Body of pancreas (tissue), 4 donors: ENCODE measurements at regions not wholly inside any gene's neighbourhood (a gene's known extent, or its start where the extent isn't known, plus 50 kb on each side); places are given as distances from the start of the nearest gene placed in this dataset.

Experiments
- ATAC-seq: fragments of 150-250 bp; one replicate; pipeline ENCODE4 v1.9.1; 2016
- DNase-seq, 4 donors: peaks; one replicate each; pipeline ENCODE4 v3.0.0-alpha.2; 2019
- H3K27ac ChIP-seq, 4 donors: fragments of 200-600 bp; sonication (generic); 1 replicate in 3 of 4; 2 replicates in 1 of 4; pipeline versions ENCODE4 v1.5.1 to v1.6.1; 2016 to 2019; ENCODE audit warnings: mild to moderate bottlenecking in 1 of 4, mixed read lengths in 1 of 4, moderate library complexity in 1 of 4
- H3K27me3 ChIP-seq, 2 donors: fragments of 200-600 bp; sonication (generic); one replicate each; pipeline ENCODE4 v1.6.0; 2016; ENCODE audit warnings: mild to moderate bottlenecking in 1 of 2
- H3K36me3 ChIP-seq, 2 donors: fragments of 200-600 bp; sonication (generic); replicated peaks in 1 of 2; 2 replicates each; pipeline ENCODE4 v1.5.1; 2016; ENCODE audit warnings: low read depth in 2 of 2; ENCODE audit not compliant: insufficient read depth in 1 of 2
- H3K4me1 ChIP-seq: fragments of 200-600 bp; sonication (generic); one replicate; pipeline ENCODE4 v1.6.0; 2016
- H3K4me3 ChIP-seq, 2 donors: fragments of 200-600 bp; sonication (generic); 1 replicate in 1 of 2; 2 replicates in 1 of 2; pipeline ENCODE4 v1.5.1; 2016 to 2019
- H3K9me3 ChIP-seq, 3 donors: fragments of 200-600 bp; sonication (generic); 1 replicate in 2 of 3; 2 replicates in 1 of 3; pipeline ENCODE4 v1.5.1; 2016
- POLR2A ChIP-seq, 3 donors: fragments of 450-650 bp; IDR thresholded peaks; one replicate each; pipeline ENCODE4 v1.6.1; 2016; ENCODE audit warnings: antibody characterized with exemption in 3 of 3, mild to moderate bottlenecking in 2 of 3
- WGBS, 2 donors: methylation state at CpG; one replicate each; pipeline ENCODE4 v1.1.5; 2017; 5-methylcytosine and 5-hydroxymethylcytosine counted together
- intact Hi-C: fragments of 100-400 bp; cut with DNase I; formaldehyde crosslinking; loops from one replicate; pipeline ENCODE4 v1.15.1; 2023
- TF ChIP-seq, protein P1 (sequence below), 7 experiments: fragments of 450-650 bp in 4 of 7; fragments of 200-600 bp in 3 of 7; sonication (generic) in 3 of 7; IDR thresholded peaks; one replicate each; pipeline ENCODE4 v1.5.1; 2016 to 2019; ENCODE audit warnings: antibody characterized with exemption in 7 of 7

DNA sequence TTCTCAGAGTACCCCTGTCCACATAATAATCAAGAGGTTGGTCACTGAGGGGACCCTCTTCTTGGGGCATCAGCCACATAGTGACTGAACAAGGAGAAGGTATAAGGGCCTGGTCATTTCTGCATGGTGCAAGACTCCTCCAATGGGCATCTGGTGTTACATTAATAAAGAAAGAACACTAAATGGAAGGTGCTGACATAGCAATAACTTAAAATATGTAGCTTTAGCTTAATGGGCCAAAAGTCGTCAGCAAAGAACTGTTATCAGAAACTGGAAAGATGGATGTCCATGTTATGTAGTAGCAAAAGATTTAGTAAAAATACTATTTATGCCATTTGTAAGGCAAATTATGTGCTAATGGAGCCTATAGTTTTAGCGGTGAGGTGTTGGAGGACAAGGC is 916.5 kb upstream of the SOX11 start:
- 66 to 79% methylated on average over 2 of the region's 2 CpGs for WGBS, 2 donors
- H3K4me3 ChIP-seq = no peak overlapping the region
- ATAC-seq = no peak

DNA sequence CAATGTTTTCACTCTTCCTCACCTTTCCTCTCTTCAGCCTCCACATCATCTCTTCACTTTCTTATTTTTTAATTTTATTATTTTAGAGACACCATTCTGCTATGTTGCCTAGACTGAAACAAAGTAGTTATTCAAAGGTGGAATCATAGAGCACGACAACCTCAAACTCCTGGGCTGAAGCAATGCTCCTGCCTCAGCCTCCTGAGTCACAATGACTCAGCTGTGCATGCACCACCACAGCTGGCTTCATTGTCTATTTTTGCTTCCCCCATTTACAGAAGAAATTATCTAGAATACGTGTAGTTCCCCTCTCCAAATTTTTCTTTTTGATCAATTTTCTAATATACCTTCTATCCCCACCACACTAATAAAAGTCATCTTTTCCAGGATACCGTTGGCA is 911.5 kb upstream of the SOX11 start:
- H3K4me1 ChIP-seq = no peaks in the 10 kb centered on the region
- H3K27ac ChIP-seq = no peak overlapping the region
- DNase-seq (no peak), ATAC-seq (no peak)
- WGBS, 2 donors = 53 to 70% methylated on average over 3 of the region's 3 CpGs
- TF ChIP-seq POLR2A (IDR thresholded peaks at IDR 0.05) = no peak
- TF ChIP-seq, protein P1, sequence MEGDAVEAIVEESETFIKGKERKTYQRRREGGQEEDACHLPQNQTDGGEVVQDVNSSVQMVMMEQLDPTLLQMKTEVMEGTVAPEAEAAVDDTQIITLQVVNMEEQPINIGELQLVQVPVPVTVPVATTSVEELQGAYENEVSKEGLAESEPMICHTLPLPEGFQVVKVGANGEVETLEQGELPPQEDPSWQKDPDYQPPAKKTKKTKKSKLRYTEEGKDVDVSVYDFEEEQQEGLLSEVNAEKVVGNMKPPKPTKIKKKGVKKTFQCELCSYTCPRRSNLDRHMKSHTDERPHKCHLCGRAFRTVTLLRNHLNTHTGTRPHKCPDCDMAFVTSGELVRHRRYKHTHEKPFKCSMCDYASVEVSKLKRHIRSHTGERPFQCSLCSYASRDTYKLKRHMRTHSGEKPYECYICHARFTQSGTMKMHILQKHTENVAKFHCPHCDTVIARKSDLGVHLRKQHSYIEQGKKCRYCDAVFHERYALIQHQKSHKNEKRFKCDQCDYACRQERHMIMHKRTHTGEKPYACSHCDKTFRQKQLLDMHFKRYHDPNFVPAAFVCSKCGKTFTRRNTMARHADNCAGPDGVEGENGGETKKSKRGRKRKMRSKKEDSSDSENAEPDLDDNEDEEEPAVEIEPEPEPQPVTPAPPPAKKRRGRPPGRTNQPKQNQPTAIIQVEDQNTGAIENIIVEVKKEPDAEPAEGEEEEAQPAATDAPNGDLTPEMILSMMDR (IDR thresholded peaks at IDR 0.05) = no peak
- H3K27me3 ChIP-seq = no peaks in the 10 kb centered on the region
- no peak overlapping the region for H3K4me3 ChIP-seq
- H3K9me3 ChIP-seq = no peaks in the 10 kb centered on the region
- intact Hi-C loops = no loop called here
- H3K36me3 ChIP-seq = no peaks in the 10 kb centered on the region

More for the DNA sequence above, 916.5 kb upstream of the SOX11 start:
- no peaks in the 10 kb centered on the region for H3K27me3 ChIP-seq
- no peak for DNase-seq
- TF ChIP-seq, protein P1 (IDR thresholded peaks at IDR 0.05) = no peak
- H3K9me3 ChIP-seq = no peaks in the 10 kb centered on the region
- intact Hi-C loops = no loop called here
- H3K36me3 ChIP-seq = no peaks in the 10 kb centered on the region
- no peak overlapping the region for H3K27ac ChIP-seq
- H3K4me1 ChIP-seq = no peaks in the 10 kb centered on the region

DNA sequence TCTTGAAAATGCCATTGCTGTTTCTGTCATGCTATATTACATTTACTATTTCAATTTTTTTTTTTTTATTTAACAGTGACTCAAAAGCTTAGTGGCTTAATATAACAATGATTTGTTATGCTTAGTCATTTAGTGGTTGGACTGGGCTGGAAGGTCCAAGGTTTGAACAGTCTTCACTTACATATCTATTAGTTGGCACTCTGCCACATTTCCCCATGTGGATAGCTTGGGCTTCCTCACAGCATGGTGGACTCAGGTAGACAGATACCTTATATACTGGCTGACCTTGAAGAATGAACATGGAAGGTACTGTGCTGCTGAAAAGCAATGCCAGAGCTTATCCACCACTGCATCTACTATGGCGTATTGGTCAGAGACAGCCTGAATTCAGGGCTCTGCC is 909.5 kb upstream of the SOX11 start:
- no peak for DNase-seq
- H3K9me3 ChIP-seq = no peaks in the 10 kb centered on the region
- no peaks in the 10 kb centered on the region for H3K36me3 ChIP-seq
- H3K4me3 ChIP-seq = no peak overlapping the region
- WGBS, 2 donors = 81 to 100% methylated on average over 1 of the region's 1 CpG
- H3K27ac ChIP-seq = no peak overlapping the region
- no peaks in the 10 kb centered on the region for H3K4me1 ChIP-seq
- no peak for ATAC-seq
- no peak for TF ChIP-seq POLR2A (IDR thresholded peaks at IDR 0.05)
- TF ChIP-seq, protein P1 (IDR thresholded peaks at IDR 0.05) = no peak
- no peaks in the 10 kb centered on the region for H3K27me3 ChIP-seq
- intact Hi-C loops = no loop called here

DNA sequence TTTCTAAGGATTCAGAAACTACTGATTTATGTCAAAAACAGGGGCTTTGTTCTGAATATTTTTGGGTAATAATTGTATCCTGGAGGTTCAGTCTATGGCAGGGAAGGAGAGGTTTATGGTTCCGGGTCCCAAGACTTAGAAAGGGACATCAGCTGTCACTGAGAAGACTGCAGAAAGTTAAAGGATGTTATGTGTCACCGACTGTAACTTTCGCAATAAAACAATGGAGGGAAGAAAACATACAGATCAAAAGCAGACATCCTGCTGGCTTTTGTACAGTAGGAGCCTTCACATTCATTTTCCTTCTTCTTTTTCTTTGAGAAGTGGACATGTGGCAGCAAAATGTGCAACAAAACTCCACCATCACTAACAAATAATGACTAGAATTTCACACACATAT is 900.7 kb upstream of the SOX11 start:
- H3K4me3 ChIP-seq = no peak overlapping the region
- intact Hi-C loops = no loop called here
- H3K36me3 ChIP-seq = no peaks in the 10 kb centered on the region
- ATAC-seq (no peak), DNase-seq (no peak)
- H3K4me1 ChIP-seq = no peaks in the 10 kb centered on the region
- H3K27me3 ChIP-seq = no peaks in the 10 kb centered on the region
- WGBS, 2 donors = 61 to 68% methylated on average over 3 of the region's 3 CpGs
- no peak overlapping the region for H3K27ac ChIP-seq
- H3K9me3 ChIP-seq = no peaks in the 10 kb centered on the region
- TF ChIP-seq, protein P1 (IDR thresholded peaks at IDR 0.05) = no peak
- no peak for TF ChIP-seq POLR2A (IDR thresholded peaks at IDR 0.05)

DNA sequence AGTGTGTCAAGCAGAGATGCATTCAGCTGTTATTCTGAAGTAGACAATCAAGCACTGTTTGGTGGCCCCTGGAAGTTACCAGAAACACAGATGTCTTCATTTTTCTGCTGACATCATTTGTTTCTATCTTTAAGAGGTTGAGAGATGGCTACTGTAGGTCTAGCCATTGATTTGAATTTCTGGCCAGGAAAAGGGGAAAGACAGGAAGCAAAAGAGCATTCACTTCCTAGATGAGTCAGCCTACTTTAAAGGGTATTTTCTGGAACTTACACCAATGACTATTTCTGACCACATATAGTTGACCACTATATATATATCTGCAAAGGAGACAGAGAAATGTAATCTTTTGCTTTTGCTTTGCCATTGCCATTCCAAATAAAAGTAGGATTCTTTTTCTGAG is 900.1 kb upstream of the SOX11 start:
- intact Hi-C loops = no loop called here
- H3K27ac ChIP-seq = no peak overlapping the region
- no peaks in the 10 kb centered on the region for H3K36me3 ChIP-seq
- TF ChIP-seq, protein P1 (IDR thresholded peaks at IDR 0.05) = no peak
- no peak for TF ChIP-seq POLR2A (IDR thresholded peaks at IDR 0.05)
- no peaks in the 10 kb centered on the region for H3K9me3 ChIP-seq
- H3K4me1 ChIP-seq = no peaks in the 10 kb centered on the region
- ATAC-seq (no peak), DNase-seq (no peak)
- H3K27me3 ChIP-seq = no peaks in the 10 kb centered on the region
- no peak overlapping the region for H3K4me3 ChIP-seq
